ENCODE measurements at regions not wholly inside any gene's neighbourhood (a gene's known extent, or its start where the extent isn't known, plus 50 kb on each side); places are given as distances from the start of the nearest gene placed in this dataset.
A peak's percentile ranks its signal among the peaks of the same experiment; 100 is the strongest.

DNA sequence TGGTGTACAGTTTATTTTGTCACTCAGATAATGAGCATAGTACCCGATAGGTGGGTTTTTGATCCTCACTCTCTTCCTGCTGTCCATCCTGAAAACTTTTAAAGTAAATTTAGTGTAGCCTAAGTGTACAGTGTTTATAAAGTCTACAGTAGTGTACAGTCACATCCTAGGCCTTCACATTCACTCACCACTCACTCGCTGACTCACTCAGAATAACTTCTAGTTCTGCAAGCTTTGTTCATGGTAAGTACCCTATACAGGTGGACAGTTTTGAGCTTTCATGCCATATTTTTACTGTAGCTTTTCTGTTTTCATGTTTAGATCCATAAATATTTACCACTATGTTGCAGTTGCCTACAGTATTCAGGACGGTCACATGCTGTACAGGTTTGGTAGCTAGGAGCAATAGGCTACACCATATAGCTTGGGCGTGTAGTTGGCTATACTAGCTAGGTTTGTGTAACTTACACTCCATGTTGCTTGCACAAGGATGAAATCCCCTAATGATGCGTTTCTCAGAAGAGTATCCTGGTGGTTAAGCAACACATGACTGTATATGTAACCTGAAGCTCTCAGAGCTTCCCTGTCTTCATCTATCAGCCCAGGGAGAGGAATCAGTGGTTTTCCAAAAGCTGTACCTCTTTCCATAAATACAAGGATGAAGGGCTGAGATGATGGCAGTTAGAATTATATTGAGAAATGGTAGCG, 87.6 kb upstream of the SLC25A26 start:
- Histone ChIP-seq H3K4me3 (ENCODE audit: low read length) (no peak overlapping the region), H3K9me3 (replicated peaks; ENCODE audit: control insufficient read depth, low read depth, low read length) (no peaks in the 10 kb centered on the region), H3K36me3 (ENCODE audit: control insufficient read depth, insufficient read depth, low read length) (no peaks in the 10 kb centered on the region), H3K4me1 (ENCODE audit: control insufficient read depth, insufficient read depth, low read length) (no peaks in the 10 kb centered on the region), H3K27me3 (ENCODE audit: control insufficient read depth, insufficient read depth, low read length) (no peaks in the 10 kb centered on the region), H3K27ac (ENCODE audit: low read length) (no peak overlapping the region)
- DNase-seq: no peak
- 94% methylated on average over 2 of the region's 6 CpGs for WGBS (ENCODE audit: insufficient coverage)

DNA sequence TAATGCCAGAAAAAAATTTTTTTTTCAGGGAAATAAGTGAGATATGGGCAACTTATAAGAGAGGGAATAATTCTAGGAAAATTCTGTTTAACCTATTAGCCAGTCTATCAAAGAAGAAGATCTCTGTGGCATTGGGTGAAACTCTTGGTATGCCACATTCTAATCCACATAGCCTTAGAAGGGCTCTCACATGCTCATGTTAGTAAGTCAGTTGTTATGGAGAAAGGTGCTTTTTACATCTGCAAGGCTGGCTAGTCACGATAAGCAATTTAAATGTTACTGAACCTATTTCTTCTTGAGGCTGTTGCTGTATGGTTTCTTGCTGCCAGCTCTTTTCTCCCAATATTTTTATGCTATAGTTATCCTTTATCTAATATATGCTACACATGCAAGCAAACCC, 89.9 kb upstream of the MAGI1 start:
- no peak for DNase-seq
- Histone ChIP-seq H3K27ac (ENCODE audit: low read length) (no peak overlapping the region), H3K4me3 (ENCODE audit: low read length) (no peak overlapping the region), H3K9me3 (replicated peaks; ENCODE audit: control insufficient read depth, low read depth, low read length) (no peaks in the 10 kb centered on the region), H3K4me1 (ENCODE audit: control insufficient read depth, insufficient read depth, low read length) (no peaks in the 10 kb centered on the region), H3K27me3 (ENCODE audit: control insufficient read depth, insufficient read depth, low read length) (no peaks in the 10 kb centered on the region), H3K36me3 (ENCODE audit: control insufficient read depth, insufficient read depth, low read length) (no peaks in the 10 kb centered on the region)
- WGBS (ENCODE audit: insufficient coverage): no CpG with 5 or more reads among the region's 1 CpG

DNA sequence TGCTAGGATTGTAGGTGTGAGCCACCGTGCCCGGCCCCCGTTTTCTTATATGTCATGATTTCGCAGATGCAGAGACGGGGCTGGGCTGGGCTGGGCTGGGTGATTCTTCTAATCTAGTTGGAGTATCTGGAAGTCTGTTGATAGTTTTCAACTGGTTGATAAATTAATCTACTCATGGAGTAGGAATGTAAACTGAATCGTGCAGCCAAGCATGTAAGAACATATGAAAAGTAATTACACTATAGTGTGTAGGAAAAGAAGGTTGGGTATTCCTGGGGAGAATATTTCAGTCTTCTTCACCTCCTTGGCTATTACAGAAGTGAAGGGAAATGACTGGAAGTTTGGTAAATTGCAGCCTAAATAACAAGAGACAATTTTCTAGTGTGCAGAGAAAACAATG, 82.6 kb upstream of the MAGI1 start:
- WGBS (ENCODE audit: insufficient coverage): 92% methylated on average over 5 of the region's 6 CpGs
- DNase-seq: no peak
- no peak overlapping the region for H3K4me3 ChIP-seq (ENCODE audit: low read length)
- peaks cover 5% of the 10 kb centered on the region for H3K4me1 ChIP-seq (ENCODE audit: control insufficient read depth, insufficient read depth, low read length)
- no peaks in the 10 kb centered on the region for H3K27me3 ChIP-seq (ENCODE audit: control insufficient read depth, insufficient read depth, low read length)
- no peaks in the 10 kb centered on the region for H3K9me3 ChIP-seq (replicated peaks; ENCODE audit: control insufficient read depth, low read depth, low read length)
- H3K27ac ChIP-seq (ENCODE audit: low read length): no peak overlapping the region
- H3K36me3 ChIP-seq (ENCODE audit: control insufficient read depth, insufficient read depth, low read length): no peaks in the 10 kb centered on the region

DNA sequence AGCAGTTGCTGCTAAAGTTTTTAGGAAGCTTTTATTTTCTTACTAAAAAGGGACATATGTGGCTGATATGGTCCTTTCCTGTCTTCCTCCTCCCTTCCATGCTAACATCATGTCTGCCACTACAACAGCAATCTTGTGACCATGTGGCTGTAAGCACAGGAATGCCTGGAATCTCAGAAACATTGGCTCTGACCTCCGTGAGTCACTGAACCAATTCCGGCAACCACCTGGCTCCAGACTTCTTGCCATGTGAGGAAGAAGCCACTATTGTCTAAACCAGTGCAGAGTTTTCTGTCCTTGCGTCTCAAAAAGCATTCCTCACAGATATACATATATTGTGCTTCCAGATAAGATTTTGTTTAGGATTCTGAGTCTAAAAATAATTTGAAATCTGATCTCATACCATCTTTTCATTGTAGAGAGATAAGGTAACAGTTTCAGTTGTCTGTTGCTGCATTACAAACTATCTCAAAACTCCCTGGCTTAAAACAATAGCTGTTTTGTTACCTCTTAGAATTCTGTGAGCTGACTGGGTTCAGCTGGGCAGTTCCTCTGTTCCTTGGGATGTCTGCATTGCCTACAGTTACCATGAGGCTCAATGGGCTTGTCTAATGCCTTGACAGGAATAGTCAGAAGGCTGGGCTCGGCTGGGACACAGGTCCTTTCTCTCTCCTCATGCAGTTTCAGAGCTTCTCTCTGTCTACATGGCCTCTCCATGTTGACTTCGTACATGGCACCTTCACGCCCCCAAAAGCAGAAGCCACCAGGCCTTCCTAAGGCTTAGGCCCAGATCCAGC, 77.3 kb upstream of the MAGI1 start:
- 33% methylated on average over 2 of the region's 6 CpGs for WGBS (ENCODE audit: insufficient coverage)
- peak; percentile 79 for DNase-seq

DNA sequence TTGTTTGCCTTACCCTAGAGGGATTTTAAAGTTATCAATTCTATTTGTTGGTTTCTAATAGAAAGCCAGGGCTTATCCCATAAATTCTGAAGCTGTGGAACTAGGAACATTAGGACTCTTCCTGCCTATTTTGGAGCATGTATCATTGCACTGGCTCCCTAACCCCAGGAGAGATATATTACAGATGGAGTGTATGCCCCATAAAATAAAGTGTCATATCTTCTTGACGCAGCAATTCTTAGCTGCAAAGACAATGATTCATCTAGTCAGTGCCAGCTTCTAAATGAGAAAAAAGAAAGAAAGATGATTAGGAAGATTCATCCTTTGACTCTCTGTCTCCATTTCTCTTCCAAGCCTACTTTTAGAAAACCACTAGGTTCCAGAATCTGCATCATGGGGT, 74.8 kb upstream of the MAGI1 start:
- no peak overlapping the region for H3K27ac ChIP-seq (ENCODE audit: low read length)

More for the DNA sequence above, 77.3 kb upstream of the MAGI1 start:
- H3K36me3 ChIP-seq (ENCODE audit: control insufficient read depth, insufficient read depth, low read length): no peaks in the 10 kb centered on the region
- H3K27ac ChIP-seq (ENCODE audit: low read length): peak overlapping the region; percentile 53
- peaks cover 11% of the 10 kb centered on the region for H3K4me1 ChIP-seq (ENCODE audit: control insufficient read depth, insufficient read depth, low read length)
- no peak overlapping the region for H3K4me3 ChIP-seq (ENCODE audit: low read length)
- H3K9me3 ChIP-seq (replicated peaks; ENCODE audit: control insufficient read depth, low read depth, low read length): no peaks in the 10 kb centered on the region
- no peaks in the 10 kb centered on the region for H3K27me3 ChIP-seq (ENCODE audit: control insufficient read depth, insufficient read depth, low read length)

DNA sequence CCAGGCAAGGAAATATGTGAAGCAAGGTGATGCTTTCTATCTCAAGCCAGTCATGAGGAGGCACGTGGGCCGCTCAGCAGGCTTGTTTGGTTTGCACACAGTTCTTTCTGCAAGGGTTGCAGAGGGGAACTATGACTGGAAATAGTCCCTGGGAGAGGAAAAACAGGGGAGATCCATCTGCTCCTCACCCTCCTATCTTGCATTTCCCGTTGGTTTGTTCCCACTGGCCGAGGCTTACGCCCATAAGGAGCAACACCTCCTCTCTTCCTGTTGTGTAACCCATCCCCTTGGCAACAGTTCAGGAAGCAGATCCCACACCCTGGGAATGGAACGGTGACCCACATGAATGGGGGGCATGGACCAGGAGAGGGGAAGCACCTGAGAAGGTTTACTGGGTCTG, 72.1 kb upstream of the MAGI1 start:
- DNase-seq: peak; percentile 52
- peaks cover 6% of the 10 kb centered on the region for H3K4me1 ChIP-seq (ENCODE audit: control insufficient read depth, insufficient read depth, low read length)
- no peaks in the 10 kb centered on the region for H3K36me3 ChIP-seq (ENCODE audit: control insufficient read depth, insufficient read depth, low read length)
- no CpG with 5 or more reads among the region's 6 CpGs for WGBS (ENCODE audit: insufficient coverage)
- no peak overlapping the region for H3K4me3 ChIP-seq (ENCODE audit: low read length)
- H3K27me3 ChIP-seq (ENCODE audit: control insufficient read depth, insufficient read depth, low read length): no peaks in the 10 kb centered on the region
- H3K27ac ChIP-seq (ENCODE audit: low read length): peak overlapping the region; percentile 37
- H3K9me3 ChIP-seq (replicated peaks; ENCODE audit: control insufficient read depth, low read depth, low read length): no peaks in the 10 kb centered on the region

More for the DNA sequence above, 74.8 kb upstream of the MAGI1 start:
- no peaks in the 10 kb centered on the region for H3K9me3 ChIP-seq (replicated peaks; ENCODE audit: control insufficient read depth, low read depth, low read length)
- no peak for DNase-seq
- H3K4me1 ChIP-seq (ENCODE audit: control insufficient read depth, insufficient read depth, low read length): peaks cover 11% of the 10 kb centered on the region
- WGBS (ENCODE audit: insufficient coverage): no CpG with 5 or more reads among the region's 1 CpG
- H3K27me3 ChIP-seq (ENCODE audit: control insufficient read depth, insufficient read depth, low read length): no peaks in the 10 kb centered on the region
- no peak overlapping the region for H3K4me3 ChIP-seq (ENCODE audit: low read length)
- no peaks in the 10 kb centered on the region for H3K36me3 ChIP-seq (ENCODE audit: control insufficient read depth, insufficient read depth, low read length)

DNA sequence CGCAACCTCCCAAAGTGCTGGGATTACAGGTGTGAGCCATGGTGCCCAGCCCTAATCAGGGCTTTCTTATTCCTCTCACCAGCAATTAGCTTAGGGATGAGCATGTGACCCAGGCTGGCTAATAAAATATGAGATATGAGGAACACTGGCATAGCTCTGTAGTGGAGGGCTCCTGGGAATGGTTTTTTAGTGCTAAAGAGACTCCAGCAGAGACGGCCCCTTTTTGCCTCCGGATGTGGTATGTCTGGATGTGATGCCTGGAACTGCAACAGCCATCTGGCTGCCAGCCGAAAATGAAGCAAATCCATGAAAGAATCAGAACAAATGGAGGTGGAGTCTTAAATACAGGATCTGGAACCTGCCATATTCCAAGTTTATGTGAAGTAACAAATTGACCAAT, 69.1 kb upstream of the MAGI1 start:
- peaks cover 2% of the 10 kb centered on the region for H3K4me1 ChIP-seq (ENCODE audit: control insufficient read depth, insufficient read depth, low read length)
- no peak overlapping the region for H3K4me3 ChIP-seq (ENCODE audit: low read length)
- H3K27ac ChIP-seq (ENCODE audit: low read length): no peak overlapping the region
- no peaks in the 10 kb centered on the region for H3K27me3 ChIP-seq (ENCODE audit: control insufficient read depth, insufficient read depth, low read length)
- H3K36me3 ChIP-seq (ENCODE audit: control insufficient read depth, insufficient read depth, low read length): no peaks in the 10 kb centered on the region
- H3K9me3 ChIP-seq (replicated peaks; ENCODE audit: control insufficient read depth, low read depth, low read length): no peaks in the 10 kb centered on the region
- peak; percentile 34 for DNase-seq
- WGBS (ENCODE audit: insufficient coverage): 22% methylated on average over 3 of the region's 4 CpGs

DNA sequence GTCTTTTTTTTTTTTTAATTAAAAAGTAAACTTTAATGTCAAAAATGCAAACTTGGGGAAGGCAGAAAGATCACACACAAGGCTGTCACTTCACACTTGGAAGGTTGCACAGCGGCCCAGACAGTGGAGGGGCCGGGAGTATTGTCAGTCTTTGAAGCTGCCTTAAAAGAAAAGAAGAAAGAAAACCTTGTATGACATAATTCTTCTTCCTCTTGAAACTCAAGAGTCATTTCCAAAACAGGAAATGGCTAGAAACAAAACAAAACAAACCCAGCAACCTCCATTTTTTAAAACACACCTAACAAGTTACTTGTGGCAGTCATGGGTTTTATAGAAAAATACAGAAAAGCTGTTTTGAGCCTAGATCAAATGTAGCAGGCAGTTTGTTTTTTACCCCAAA, 68.1 kb upstream of the MAGI1 start:
- Histone ChIP-seq H3K27ac (ENCODE audit: low read length) (no peak overlapping the region), H3K4me3 (ENCODE audit: low read length) (no peak overlapping the region), H3K9me3 (replicated peaks; ENCODE audit: control insufficient read depth, low read depth, low read length) (no peaks in the 10 kb centered on the region), H3K36me3 (ENCODE audit: control insufficient read depth, insufficient read depth, low read length) (no peaks in the 10 kb centered on the region), H3K4me1 (ENCODE audit: control insufficient read depth, insufficient read depth, low read length) (peaks cover 2% of the 10 kb centered on the region), H3K27me3 (ENCODE audit: control insufficient read depth, insufficient read depth, low read length) (no peaks in the 10 kb centered on the region)
- no CpG with 5 or more reads among the region's 2 CpGs for WGBS (ENCODE audit: insufficient coverage)
- DNase-seq: peak; percentile 13

DNA sequence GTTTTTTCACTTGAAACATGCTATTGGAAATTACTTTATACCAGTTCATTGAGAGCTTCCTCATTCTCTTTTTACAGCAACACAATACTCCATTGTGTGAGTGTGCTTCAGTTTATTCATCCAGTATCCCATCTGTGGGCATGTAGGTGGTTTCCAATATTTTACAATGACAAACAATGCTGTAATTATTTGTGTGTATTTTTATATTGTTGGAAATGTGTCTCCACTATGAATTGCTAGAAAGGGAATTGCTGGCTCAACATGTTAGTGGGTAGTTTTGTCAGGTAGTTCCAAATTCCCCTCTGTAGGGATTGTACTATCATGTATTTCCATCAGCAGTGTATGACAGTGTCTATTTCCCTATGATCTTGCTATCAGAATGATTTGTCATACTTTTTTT, 65.8 kb upstream of the MAGI1 start:
- no peak for DNase-seq
- Histone ChIP-seq H3K27me3 (ENCODE audit: control insufficient read depth, insufficient read depth, low read length) (no peaks in the 10 kb centered on the region), H3K9me3 (replicated peaks; ENCODE audit: control insufficient read depth, low read depth, low read length) (no peaks in the 10 kb centered on the region), H3K4me3 (ENCODE audit: low read length) (no peak overlapping the region), H3K36me3 (ENCODE audit: control insufficient read depth, insufficient read depth, low read length) (no peaks in the 10 kb centered on the region), H3K27ac (ENCODE audit: low read length) (no peak overlapping the region), H3K4me1 (ENCODE audit: control insufficient read depth, insufficient read depth, low read length) (peaks cover 2% of the 10 kb centered on the region)

DNA sequence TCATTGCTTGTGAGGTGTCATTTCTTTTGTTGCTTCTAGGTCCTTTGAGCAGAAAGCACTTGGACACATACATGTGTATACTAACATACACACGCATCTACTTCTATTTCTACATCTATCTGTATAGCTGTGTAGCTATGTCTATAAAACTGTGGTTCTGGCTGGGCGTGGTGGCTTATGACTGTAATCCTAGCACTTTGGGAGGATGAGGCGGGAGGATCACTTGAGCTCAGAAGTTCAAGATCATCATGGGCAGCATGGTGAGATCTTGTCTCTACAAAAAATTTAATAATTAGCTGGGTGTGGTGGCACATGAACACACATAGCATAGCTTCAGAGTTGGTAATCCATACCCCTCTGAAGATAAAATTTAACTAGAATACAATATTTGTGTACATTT, 65.0 kb upstream of the MAGI1 start:
- H3K27me3 ChIP-seq (ENCODE audit: control insufficient read depth, insufficient read depth, low read length): no peaks in the 10 kb centered on the region
- no peaks in the 10 kb centered on the region for H3K36me3 ChIP-seq (ENCODE audit: control insufficient read depth, insufficient read depth, low read length)
- no peak for DNase-seq
- no peak overlapping the region for H3K4me3 ChIP-seq (ENCODE audit: low read length)
- peaks cover 2% of the 10 kb centered on the region for H3K4me1 ChIP-seq (ENCODE audit: control insufficient read depth, insufficient read depth, low read length)
- H3K9me3 ChIP-seq (replicated peaks; ENCODE audit: control insufficient read depth, low read depth, low read length): no peaks in the 10 kb centered on the region
- no peak overlapping the region for H3K27ac ChIP-seq (ENCODE audit: low read length)
- 100% methylated on average over 1 of the region's 3 CpGs for WGBS (ENCODE audit: insufficient coverage)
